Upper lobe of left lung (tissue), 4 donors: ENCODE measurements at regions not wholly inside any gene's neighbourhood (a gene's known extent, or its start where the extent isn't known, plus 50 kb on each side); places are given as distances from the start of the nearest gene placed in this dataset.

ENCODE experiments used
- CTCF ChIP-seq, 6 experiments: fragments of 450-650 bp in 4 of 6; fragments of 200-600 bp in 2 of 6; sonication (generic) in 2 of 6; IDR thresholded peaks; one replicate each; pipeline ENCODE4 v1.5.1; 2016 to 2019; ENCODE audit warnings: antibody characterized with exemption in 6 of 6
- EP300 ChIP-seq, 4 donors: sonication (generic); formaldehyde crosslinking; IDR thresholded peaks; one replicate each; pipeline ENCODE4 v1.5.1; 2017; ENCODE audit warnings: antibody characterized with exemption in 4 of 4, control low read depth in 2 of 4
- POLR2A ChIP-seq, 4 donors: fragments of 450-650 bp; IDR thresholded peaks; one replicate each; pipeline ENCODE4 v1.5.1; 2016 to 2017; ENCODE audit warnings: antibody characterized with exemption in 4 of 4, mild to moderate bottlenecking in 2 of 4
- POLR2AphosphoS5 ChIP-seq, 2 donors: sonication (generic); formaldehyde crosslinking; IDR thresholded peaks; one replicate each; pipeline ENCODE4 v1.5.1; 2017; ENCODE audit warnings: antibody characterized with exemption in 2 of 2

GRCh38 chr2:78564666-78565065 lies 460.8 kb upstream of the REG3G start:
- TF ChIP-seq CTCF (IDR thresholded peaks at IDR 0.05), result no peak
- TF ChIP-seq POLR2AphosphoS5 (IDR thresholded peaks at IDR 0.05), result no peak
- TF ChIP-seq EP300 (IDR thresholded peaks at IDR 0.05), result no peak
- TF ChIP-seq POLR2A (IDR thresholded peaks at IDR 0.05), result no peak
